Neural progenitor cell (in vitro differentiated cells): ENCODE measurements at regions not wholly inside any gene's neighbourhood (a gene's known extent, or its start where the extent isn't known, plus 50 kb on each side); places are given as distances from the start of the nearest gene placed in this dataset.

Source experiments
- EZH2 ChIP-seq: fragments of 200-600 bp; sonication (generic); IDR thresholded peaks from 2 replicates; pipeline ENCODE4 v1.6.1; 2017; ENCODE audit warnings: antibody characterized with exemption, mild to moderate bottlenecking, moderate library complexity
- EZH2phosphoT487 ChIP-seq: fragments of 200-600 bp; sonication (generic); IDR thresholded peaks from 2 replicates; pipeline ENCODE4 v1.6.1; 2017; ENCODE audit warnings: antibody characterized with exemption
- TF ChIP-seq, protein P1 (sequence below): fragments of 200-600 bp; sonication (generic); IDR thresholded peaks from 2 replicates; pipeline ENCODE4 v1.5.1; 2017; ENCODE audit warnings: antibody characterized with exemption, mild to moderate bottlenecking

DNA sequence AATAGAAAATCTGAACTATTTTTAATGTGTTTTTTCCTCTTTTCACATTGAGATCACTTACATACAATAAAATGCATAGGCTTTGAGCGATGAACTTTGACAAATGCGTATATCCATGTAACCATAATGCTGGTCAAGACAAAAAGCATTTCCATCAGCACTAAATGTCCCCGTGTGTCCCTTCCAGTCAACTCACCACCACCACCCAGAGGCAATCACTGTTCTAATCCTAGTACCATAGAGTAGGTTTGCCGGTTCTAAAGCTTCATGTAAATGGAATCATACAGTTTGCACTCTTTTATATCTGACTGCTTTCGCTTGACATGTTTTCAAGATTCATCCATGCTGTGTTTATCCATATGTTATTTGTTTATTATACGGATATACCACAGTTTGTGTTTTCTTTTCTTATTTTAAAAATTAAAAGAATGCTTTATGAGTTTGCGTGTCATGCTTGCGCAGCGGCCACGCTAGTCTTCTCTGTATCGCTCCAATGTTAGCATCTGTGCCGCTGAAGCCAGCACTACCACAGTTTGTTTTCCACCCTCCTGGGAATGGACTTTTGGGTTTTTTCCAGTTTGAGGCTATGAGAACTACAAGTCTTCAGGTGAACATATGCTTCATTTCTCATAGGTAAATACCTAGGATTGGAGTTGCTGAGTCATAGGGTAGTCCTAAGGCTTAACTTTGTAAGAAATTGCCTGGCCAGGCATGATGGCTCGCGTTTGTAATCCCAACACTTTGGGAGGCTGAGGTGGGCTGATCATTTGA is 197.5 kb upstream of the CHAC2 start:
- TF ChIP-seq EZH2phosphoT487 (no peak), EZH2 (no peak)
- TF ChIP-seq, protein P1, sequence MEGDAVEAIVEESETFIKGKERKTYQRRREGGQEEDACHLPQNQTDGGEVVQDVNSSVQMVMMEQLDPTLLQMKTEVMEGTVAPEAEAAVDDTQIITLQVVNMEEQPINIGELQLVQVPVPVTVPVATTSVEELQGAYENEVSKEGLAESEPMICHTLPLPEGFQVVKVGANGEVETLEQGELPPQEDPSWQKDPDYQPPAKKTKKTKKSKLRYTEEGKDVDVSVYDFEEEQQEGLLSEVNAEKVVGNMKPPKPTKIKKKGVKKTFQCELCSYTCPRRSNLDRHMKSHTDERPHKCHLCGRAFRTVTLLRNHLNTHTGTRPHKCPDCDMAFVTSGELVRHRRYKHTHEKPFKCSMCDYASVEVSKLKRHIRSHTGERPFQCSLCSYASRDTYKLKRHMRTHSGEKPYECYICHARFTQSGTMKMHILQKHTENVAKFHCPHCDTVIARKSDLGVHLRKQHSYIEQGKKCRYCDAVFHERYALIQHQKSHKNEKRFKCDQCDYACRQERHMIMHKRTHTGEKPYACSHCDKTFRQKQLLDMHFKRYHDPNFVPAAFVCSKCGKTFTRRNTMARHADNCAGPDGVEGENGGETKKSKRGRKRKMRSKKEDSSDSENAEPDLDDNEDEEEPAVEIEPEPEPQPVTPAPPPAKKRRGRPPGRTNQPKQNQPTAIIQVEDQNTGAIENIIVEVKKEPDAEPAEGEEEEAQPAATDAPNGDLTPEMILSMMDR = no peak
